ENCODE measurements at regions not wholly inside any gene's neighbourhood (a gene's known extent, or its start where the extent isn't known, plus 50 kb on each side); places are given as distances from the start of the nearest gene placed in this dataset.

GRCh38 chr21:35697321-35697808 lies 363.0 kb downstream of the SETD4 start:
- TF ChIP-seq RARB (CRISPR knock-in tag; IDR thresholded peaks at IDR 0.05) (no peak), ARNTL (CRISPR knock-in tag; IDR thresholded peaks at IDR 0.05; ENCODE audit: borderline replicate concordance, low read depth) (no peak), ZFP3 (CRISPR knock-in tag; IDR thresholded peaks at IDR 0.05) (no peak), CSDC2 (CRISPR knock-in tag; IDR thresholded peaks at IDR 0.05) (no peak)
- TF ChIP-seq, protein P1, sequence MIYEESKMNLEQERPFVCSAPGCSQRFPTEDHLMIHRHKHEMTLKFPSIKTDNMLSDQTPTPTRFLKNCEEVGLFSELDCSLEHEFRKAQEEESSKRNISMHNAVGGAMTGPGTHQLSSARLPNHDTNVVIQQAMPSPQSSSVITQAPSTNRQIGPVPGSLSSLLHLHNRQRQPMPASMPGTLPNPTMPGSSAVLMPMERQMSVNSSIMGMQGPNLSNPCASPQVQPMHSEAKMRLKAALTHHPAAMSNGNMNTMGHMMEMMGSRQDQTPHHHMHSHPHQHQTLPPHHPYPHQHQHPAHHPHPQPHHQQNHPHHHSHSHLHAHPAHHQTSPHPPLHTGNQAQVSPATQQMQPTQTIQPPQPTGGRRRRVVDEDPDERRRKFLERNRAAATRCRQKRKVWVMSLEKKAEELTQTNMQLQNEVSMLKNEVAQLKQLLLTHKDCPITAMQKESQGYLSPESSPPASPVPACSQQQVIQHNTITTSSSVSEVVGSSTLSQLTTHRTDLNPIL (CRISPR knock-in tag; IDR thresholded peaks at IDR 0.05; ENCODE audit: low read depth) = no peak

Data from SK-N-SH treated with all-trans-retinoic acid at 6 μM for 48 hours (cell line).